ENCODE measurements at regions not wholly inside any gene's neighbourhood (a gene's known extent, or its start where the extent isn't known, plus 50 kb on each side); places are given as distances from the start of the nearest gene placed in this dataset.

DNA sequence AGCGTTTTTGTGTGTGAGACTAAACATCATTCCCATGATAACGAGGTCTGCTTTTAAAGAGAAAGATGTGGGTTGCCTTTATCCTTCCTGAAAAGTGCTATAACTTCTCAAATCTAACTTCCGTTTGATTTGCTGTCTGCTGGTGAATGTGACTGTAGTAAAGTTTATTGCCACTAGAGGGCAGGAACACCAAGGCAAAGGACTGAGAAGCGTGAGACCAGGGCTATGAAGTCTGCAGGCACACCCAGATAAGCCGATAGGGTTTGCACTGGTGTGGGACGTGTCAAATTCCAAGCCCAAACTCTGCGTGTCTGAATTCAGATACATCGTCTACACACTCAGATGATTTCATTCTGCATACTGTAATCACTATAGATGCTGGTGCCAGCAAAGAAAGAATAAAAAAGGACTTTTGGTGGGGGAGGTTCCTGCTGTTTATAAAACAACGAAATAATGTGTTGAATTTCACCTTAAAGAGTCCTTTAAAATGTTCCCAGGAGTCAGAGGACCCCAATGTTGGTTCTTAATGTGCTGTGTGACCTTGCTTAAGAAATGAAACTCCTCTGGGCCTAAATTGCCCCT lies 87.2 kb downstream of the PTTG1 start:
- no peak for DNase-seq (ENCODE audit: low spot score)
- Histone ChIP-seq H3K36me3 (ENCODE audit: low read depth) (no peaks in the 10 kb centered on the region), H3K9me3 (ENCODE audit: severe bottlenecking) (no peaks in the 10 kb centered on the region), H3K4me3 (ENCODE audit: severe bottlenecking) (no peak overlapping the region), H3K27ac (ENCODE audit: poor library complexity, severe bottlenecking) (no peak overlapping the region), H3K27me3 (ENCODE audit: insufficient read depth, poor library complexity, severe bottlenecking) (peaks cover 3% of the 10 kb centered on the region), H3K4me1 (ENCODE audit: insufficient read depth, poor library complexity, severe bottlenecking) (no peaks in the 10 kb centered on the region)
- TF ChIP-seq, protein P1, sequence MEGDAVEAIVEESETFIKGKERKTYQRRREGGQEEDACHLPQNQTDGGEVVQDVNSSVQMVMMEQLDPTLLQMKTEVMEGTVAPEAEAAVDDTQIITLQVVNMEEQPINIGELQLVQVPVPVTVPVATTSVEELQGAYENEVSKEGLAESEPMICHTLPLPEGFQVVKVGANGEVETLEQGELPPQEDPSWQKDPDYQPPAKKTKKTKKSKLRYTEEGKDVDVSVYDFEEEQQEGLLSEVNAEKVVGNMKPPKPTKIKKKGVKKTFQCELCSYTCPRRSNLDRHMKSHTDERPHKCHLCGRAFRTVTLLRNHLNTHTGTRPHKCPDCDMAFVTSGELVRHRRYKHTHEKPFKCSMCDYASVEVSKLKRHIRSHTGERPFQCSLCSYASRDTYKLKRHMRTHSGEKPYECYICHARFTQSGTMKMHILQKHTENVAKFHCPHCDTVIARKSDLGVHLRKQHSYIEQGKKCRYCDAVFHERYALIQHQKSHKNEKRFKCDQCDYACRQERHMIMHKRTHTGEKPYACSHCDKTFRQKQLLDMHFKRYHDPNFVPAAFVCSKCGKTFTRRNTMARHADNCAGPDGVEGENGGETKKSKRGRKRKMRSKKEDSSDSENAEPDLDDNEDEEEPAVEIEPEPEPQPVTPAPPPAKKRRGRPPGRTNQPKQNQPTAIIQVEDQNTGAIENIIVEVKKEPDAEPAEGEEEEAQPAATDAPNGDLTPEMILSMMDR (IDR thresholded peaks at IDR 0.05; ENCODE audit: poor library complexity, severe bottlenecking), result peak; percentile 96
- ATAC-seq (ENCODE audit: low read depth), result peak; percentile 84

DNA sequence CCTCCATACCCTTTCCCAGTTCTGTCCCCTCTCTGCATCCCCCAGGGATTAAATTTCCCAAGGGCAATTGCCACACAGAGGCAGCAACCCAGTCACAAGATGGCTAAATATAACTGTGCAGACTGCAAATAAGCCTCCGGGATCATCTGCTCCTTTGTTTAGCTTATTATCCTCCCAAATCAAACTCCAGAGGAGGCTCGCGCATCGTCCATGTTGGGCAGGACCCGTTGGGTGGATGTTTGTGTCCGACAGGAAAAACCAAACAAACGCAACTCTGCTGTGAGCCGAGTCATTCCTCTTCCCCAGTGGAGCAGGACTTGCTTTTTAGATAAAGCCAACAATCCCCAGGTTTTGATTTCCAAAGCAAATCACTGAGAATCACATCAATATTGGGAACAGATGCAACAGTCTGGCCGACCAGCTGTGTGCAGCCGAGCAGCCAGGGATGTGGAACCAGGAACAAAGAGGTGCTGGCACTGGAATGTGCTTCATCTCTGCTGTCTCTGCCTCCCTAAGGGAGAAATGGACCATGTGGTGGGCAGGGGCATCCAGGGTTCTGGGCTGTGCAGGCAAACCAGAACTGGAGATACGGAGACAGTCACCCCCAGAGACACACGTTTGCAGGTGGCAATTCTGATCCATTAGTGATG lies 89.8 kb downstream of the PTTG1 start:
- H3K4me1 ChIP-seq (ENCODE audit: insufficient read depth, poor library complexity, severe bottlenecking), result no peaks in the 10 kb centered on the region
- H3K27me3 ChIP-seq (ENCODE audit: insufficient read depth, poor library complexity, severe bottlenecking), result peaks cover 3% of the 10 kb centered on the region
- no peaks in the 10 kb centered on the region for H3K36me3 ChIP-seq (ENCODE audit: low read depth)
- no peaks in the 10 kb centered on the region for H3K9me3 ChIP-seq (ENCODE audit: severe bottlenecking)
- H3K27ac ChIP-seq (ENCODE audit: poor library complexity, severe bottlenecking), result no peak overlapping the region
- H3K4me3 ChIP-seq (ENCODE audit: severe bottlenecking), result no peak overlapping the region
- ATAC-seq (ENCODE audit: low read depth), result no peak
- no peak for DNase-seq (ENCODE audit: low spot score)
- TF ChIP-seq, protein P1 (IDR thresholded peaks at IDR 0.05; ENCODE audit: poor library complexity, severe bottlenecking), result no peak

Measured in RWPE2 (cell line).